Colonic mucosa (tissue), 4 donors: ENCODE measurements at regions not wholly inside any gene's neighbourhood (a gene's known extent, or its start where the extent isn't known, plus 50 kb on each side); places are given as distances from the start of the nearest gene placed in this dataset.

Source experiments
- DNase-seq: peaks from one replicate; pipeline ENCODE4 v3.0.0-alpha.2; 2020
- H3K27ac ChIP-seq: fragments of 200-600 bp; one replicate; pipeline ENCODE4 v1.8.0; 2021
- H3K27me3 ChIP-seq: fragments of 200-600 bp; one replicate; pipeline ENCODE4 v1.8.0; 2021
- H3K36me3 ChIP-seq: fragments of 200-600 bp; one replicate; pipeline ENCODE4 v1.8.0; 2021
- H3K4me1 ChIP-seq: fragments of 200-600 bp; one replicate; pipeline ENCODE4 v1.8.0; 2021; ENCODE audit warnings: mild to moderate bottlenecking
- H3K4me3 ChIP-seq: fragments of 200-600 bp; one replicate; pipeline ENCODE4 v1.8.0; 2021
- H3K9ac ChIP-seq, 2 donors: one replicate each; pipeline ENCODE4 v1.7.0; 2013; ENCODE audit warnings: control low read depth in 2 of 2, low read depth in 2 of 2, low read length in 2 of 2
- H3K9me3 ChIP-seq: fragments of 200-600 bp; one replicate; pipeline ENCODE4 v1.8.0; 2021
- CTCF ChIP-seq: fragments of 200-600 bp; IDR thresholded peaks from one replicate; pipeline ENCODE4 v1.8.0; 2022; ENCODE audit warnings: antibody characterized with exemption, mild to moderate bottlenecking
- intact Hi-C: fragments of 100-400 bp; cut with DNase I; formaldehyde crosslinking; loops from one replicate; pipeline ENCODE4 v1.14.1; 2022
- donor health status: healthy.
- donor health status: DM: no; HTN: no; CAD: no.
- donor health status: DM: no; HTN: no; CAD: no.

- H3K9me3 ChIP-seq: no peaks in the 10 kb centered on the region
- no peak overlapping the region for H3K4me3 ChIP-seq
- H3K9ac ChIP-seq: no peak overlapping the region
- no peak for DNase-seq
- H3K4me1 ChIP-seq: peaks cover 12% of the 10 kb centered on the region
- intact Hi-C loops: no loop called here
- no peaks in the 10 kb centered on the region for H3K27me3 ChIP-seq
- no peak overlapping the region for H3K27ac ChIP-seq
- TF ChIP-seq CTCF: no peak
- no peaks in the 10 kb centered on the region for H3K36me3 ChIP-seq
Observed at GRCh38 chr2:196245378-196246140, 74.2 kb upstream of the STK17B start.

GRCh38 chr2:196247114-196247975, 76.0 kb upstream of the STK17B start:
- peaks cover 12% of the 10 kb centered on the region for H3K4me1 ChIP-seq
- H3K36me3 ChIP-seq: no peaks in the 10 kb centered on the region
- no peak overlapping the region for H3K27ac ChIP-seq
- no peaks in the 10 kb centered on the region for H3K9me3 ChIP-seq
- no peak for TF ChIP-seq CTCF
- no peak overlapping the region for H3K4me3 ChIP-seq
- intact Hi-C loops: no loop called here
- H3K27me3 ChIP-seq: no peaks in the 10 kb centered on the region
- no peak overlapping the region for H3K9ac ChIP-seq
- DNase-seq: no peak

- Histone ChIP-seq H3K4me1 (peaks cover 12% of the 10 kb centered on the region), H3K27ac (no peak overlapping the region), H3K4me3 (no peak overlapping the region), H3K36me3 (no peaks in the 10 kb centered on the region), H3K9me3 (no peaks in the 10 kb centered on the region), H3K9ac (no peak overlapping the region), H3K27me3 (no peaks in the 10 kb centered on the region)
- DNase-seq: no peak
- no peak for TF ChIP-seq CTCF
- intact Hi-C loops: no loop called here
Observed at GRCh38 chr2:196247976-196248280, 76.5 kb upstream of the STK17B start.

GRCh38 chr2:196248467-196249094, 77.2 kb upstream of the STK17B start:
- peaks cover 12% of the 10 kb centered on the region for H3K4me1 ChIP-seq
- no peak overlapping the region for H3K4me3 ChIP-seq
- no peaks in the 10 kb centered on the region for H3K27me3 ChIP-seq
- intact Hi-C loops: no loop called here
- H3K9me3 ChIP-seq: no peaks in the 10 kb centered on the region
- H3K9ac ChIP-seq: no peak overlapping the region
- H3K27ac ChIP-seq: no peak overlapping the region
- DNase-seq: no peak
- no peak for TF ChIP-seq CTCF
- H3K36me3 ChIP-seq: no peaks in the 10 kb centered on the region

- Histone ChIP-seq H3K9ac (no peak overlapping the region), H3K27me3 (no peaks in the 10 kb centered on the region), H3K36me3 (no peaks in the 10 kb centered on the region), H3K4me3 (no peak overlapping the region), H3K9me3 (no peaks in the 10 kb centered on the region), H3K27ac (no peak overlapping the region), H3K4me1 (peaks cover 12% of the 10 kb centered on the region)
- intact Hi-C loops: no loop called here
- no peak for DNase-seq
- no peak for TF ChIP-seq CTCF
Observed at GRCh38 chr2:196249171-196249570, 77.8 kb upstream of the STK17B start.
